Suprapubic skin (tissue), 4 donors: ENCODE measurements at regions not wholly inside any gene's neighbourhood (a gene's known extent, or its start where the extent isn't known, plus 50 kb on each side); places are given as distances from the start of the nearest gene placed in this dataset.

Experiments
- DNase-seq, 2 donors: peaks; one replicate each; pipeline ENCODE4 v3.0.0-alpha.2; 2019; ENCODE audit warnings: low spot score in 2 of 2
- H3K27ac ChIP-seq: fragments of 200-600 bp; sonication (generic); one replicate; pipeline ENCODE4 v1.5.1; 2019
- H3K27me3 ChIP-seq: fragments of 200-600 bp; sonication (generic); one replicate; pipeline ENCODE4 v1.5.1; 2019
- H3K36me3 ChIP-seq: fragments of 200-600 bp; sonication (generic); one replicate; pipeline ENCODE4 v1.5.1; 2019
- H3K4me1 ChIP-seq: fragments of 200-600 bp; sonication (generic); one replicate; pipeline ENCODE4 v1.5.1; 2019
- H3K4me3 ChIP-seq: fragments of 200-600 bp; sonication (generic); one replicate; pipeline ENCODE4 v1.5.1; 2019; ENCODE audit warnings: mild to moderate bottlenecking
- H3K9me3 ChIP-seq: fragments of 200-600 bp; sonication (generic); one replicate; pipeline ENCODE4 v1.5.1; 2019
- EP300 ChIP-seq: sonication (generic); formaldehyde crosslinking; IDR thresholded peaks from one replicate; pipeline ENCODE4 v1.6.1; 2017; ENCODE audit warnings: antibody characterized with exemption
- POLR2A ChIP-seq, 2 donors: fragments of 450-650 bp; IDR thresholded peaks; one replicate each; pipeline ENCODE4 v1.6.1; 2017; ENCODE audit warnings: antibody characterized with exemption in 2 of 2, mild to moderate bottlenecking in 2 of 2, moderate library complexity in 2 of 2
- POLR2AphosphoS5 ChIP-seq, 3 donors: sonication (generic); formaldehyde crosslinking; IDR thresholded peaks; one replicate each; pipeline ENCODE4 v1.6.1; 2017; ENCODE audit warnings: antibody characterized with exemption in 3 of 3
- WGBS: methylation state at CpG from one replicate; pipeline ENCODE4 v1.1.5; 2018; 5-methylcytosine and 5-hydroxymethylcytosine counted together
- TF ChIP-seq, protein P1 (sequence below), 2 donors: fragments of 200-600 bp in 1 of 2; fragments of 450-650 bp in 1 of 2; sonication (generic) in 1 of 2; IDR thresholded peaks; one replicate each; pipeline ENCODE4 v1.5.1; 2016 to 2019; ENCODE audit warnings: antibody characterized with exemption in 2 of 2, mild to moderate bottlenecking in 1 of 2, moderate library complexity in 1 of 2

DNA sequence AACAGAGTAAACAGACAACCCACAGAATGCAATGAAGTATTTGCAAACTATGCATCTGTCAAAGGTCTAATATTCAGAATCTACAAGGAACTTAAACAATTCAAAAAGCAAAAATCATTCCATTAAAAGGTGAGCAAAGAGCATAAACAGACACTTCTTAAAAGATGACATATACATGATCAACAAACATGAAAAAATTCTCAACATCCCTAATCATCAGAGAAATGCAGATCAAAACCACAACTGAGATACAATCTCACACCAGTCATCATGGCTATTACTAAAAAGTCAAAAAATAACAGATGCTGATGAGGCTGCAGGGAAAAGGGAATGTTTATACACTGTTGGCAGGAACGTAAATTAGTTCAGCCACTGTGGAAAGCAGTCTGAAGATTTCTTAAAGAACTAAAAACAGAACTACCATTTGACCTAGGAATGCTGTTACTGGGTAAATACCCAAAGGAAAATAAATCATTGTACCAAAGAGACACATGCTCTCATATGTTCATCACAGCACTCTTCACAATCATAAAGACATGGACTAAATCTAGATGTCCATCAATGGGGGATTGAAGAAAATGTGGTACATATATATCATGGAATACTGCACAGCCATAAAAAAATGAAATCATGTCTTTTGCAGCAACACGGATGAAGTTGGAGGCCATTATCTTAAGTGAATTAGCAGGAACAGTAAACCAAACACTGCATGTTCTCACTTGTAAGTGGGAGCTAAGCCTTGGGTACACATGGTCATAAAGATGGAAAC lies 393.3 kb upstream of the CBLB start:
- no peaks in the 10 kb centered on the region for H3K4me1 ChIP-seq
- no peak for TF ChIP-seq POLR2A (IDR thresholded peaks at IDR 0.05)
- TF ChIP-seq EP300, result no peak
- TF ChIP-seq POLR2AphosphoS5 (IDR thresholded peaks at IDR 0.05), result no peak
- TF ChIP-seq, protein P1, sequence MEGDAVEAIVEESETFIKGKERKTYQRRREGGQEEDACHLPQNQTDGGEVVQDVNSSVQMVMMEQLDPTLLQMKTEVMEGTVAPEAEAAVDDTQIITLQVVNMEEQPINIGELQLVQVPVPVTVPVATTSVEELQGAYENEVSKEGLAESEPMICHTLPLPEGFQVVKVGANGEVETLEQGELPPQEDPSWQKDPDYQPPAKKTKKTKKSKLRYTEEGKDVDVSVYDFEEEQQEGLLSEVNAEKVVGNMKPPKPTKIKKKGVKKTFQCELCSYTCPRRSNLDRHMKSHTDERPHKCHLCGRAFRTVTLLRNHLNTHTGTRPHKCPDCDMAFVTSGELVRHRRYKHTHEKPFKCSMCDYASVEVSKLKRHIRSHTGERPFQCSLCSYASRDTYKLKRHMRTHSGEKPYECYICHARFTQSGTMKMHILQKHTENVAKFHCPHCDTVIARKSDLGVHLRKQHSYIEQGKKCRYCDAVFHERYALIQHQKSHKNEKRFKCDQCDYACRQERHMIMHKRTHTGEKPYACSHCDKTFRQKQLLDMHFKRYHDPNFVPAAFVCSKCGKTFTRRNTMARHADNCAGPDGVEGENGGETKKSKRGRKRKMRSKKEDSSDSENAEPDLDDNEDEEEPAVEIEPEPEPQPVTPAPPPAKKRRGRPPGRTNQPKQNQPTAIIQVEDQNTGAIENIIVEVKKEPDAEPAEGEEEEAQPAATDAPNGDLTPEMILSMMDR (IDR thresholded peaks at IDR 0.05), result no peak
- 50% methylated on average over 2 of the region's 2 CpGs for WGBS
- DNase-seq, result no peak
- no peaks in the 10 kb centered on the region for H3K36me3 ChIP-seq
- no peak overlapping the region for H3K27ac ChIP-seq
- no peaks in the 10 kb centered on the region for H3K9me3 ChIP-seq
- no peaks in the 10 kb centered on the region for H3K27me3 ChIP-seq
- H3K4me3 ChIP-seq, result no peak overlapping the region

DNA sequence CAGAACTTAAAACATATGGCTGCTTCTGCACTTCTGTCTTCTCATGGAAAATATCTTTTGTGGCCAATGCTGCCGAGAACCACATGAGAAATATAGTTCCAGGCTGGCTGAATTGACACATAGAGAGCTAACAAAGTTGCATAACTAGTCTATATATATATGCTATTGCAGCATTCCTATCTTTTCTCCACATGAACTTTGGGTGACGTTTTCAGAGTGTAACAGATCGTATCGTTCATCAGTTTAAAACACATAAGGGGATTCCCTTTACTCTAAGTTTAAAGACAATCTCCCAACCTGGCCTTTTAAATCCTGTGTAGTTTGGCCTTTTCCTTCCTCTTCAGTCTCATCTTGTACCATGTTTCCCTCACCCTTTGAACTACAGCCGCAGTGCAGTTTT lies 394.2 kb upstream of the CBLB start:
- no peak overlapping the region for H3K4me3 ChIP-seq
- DNase-seq, result no peak
- WGBS, result 73% methylated on average over 5 of the region's 5 CpGs
- no peaks in the 10 kb centered on the region for H3K9me3 ChIP-seq
- H3K4me1 ChIP-seq, result no peaks in the 10 kb centered on the region
- H3K36me3 ChIP-seq, result no peaks in the 10 kb centered on the region
- no peaks in the 10 kb centered on the region for H3K27me3 ChIP-seq
- H3K27ac ChIP-seq, result no peak overlapping the region
- no peak for TF ChIP-seq POLR2A (IDR thresholded peaks at IDR 0.05)

DNA sequence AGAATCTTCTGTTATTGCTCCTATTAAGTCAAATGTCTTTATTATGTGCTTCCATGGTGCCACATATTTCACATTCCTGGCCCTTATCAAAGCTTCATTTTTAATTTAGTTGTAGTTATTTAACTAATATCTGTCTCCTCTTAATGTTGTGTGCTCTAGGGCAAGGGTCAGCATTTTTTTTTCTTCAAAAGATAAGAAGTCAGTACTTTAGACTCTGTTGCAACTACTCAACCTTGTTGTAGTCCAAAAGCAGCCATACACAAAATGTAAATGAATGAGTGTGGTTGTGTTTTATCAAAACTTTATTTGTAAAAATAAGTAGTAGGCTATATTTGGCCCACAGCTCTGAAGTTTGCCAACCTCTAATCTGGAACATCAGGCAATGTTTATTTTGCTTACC lies 394.7 kb upstream of the CBLB start:
- Histone ChIP-seq H3K27me3 (no peaks in the 10 kb centered on the region), H3K4me3 (no peak overlapping the region), H3K27ac (no peak overlapping the region), H3K9me3 (no peaks in the 10 kb centered on the region), H3K36me3 (no peaks in the 10 kb centered on the region), H3K4me1 (no peaks in the 10 kb centered on the region)
- TF ChIP-seq POLR2A (IDR thresholded peaks at IDR 0.05), result no peak
- TF ChIP-seq, protein P1 (IDR thresholded peaks at IDR 0.05), result no peak
- TF ChIP-seq EP300, result no peak
- no peak for TF ChIP-seq POLR2AphosphoS5 (IDR thresholded peaks at IDR 0.05)
- DNase-seq, result no peak

DNA sequence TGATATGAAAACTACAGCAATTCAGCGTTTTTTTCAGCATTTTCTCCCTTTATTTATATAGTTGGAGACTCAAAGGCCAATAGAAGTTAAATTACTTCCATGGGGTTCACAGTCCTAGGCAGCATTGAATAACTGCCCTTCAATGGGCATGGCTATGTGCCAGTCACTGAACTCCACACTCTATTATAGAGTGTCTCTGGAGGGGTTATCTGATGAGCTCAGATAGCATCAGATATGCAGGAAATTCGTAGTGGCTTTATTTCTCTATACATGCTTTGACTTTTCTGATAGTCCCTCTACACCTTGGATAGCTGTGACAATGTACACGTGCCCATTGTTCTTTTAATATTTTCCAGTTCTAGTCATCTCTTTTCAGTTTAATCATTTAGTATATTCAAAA lies 396.9 kb upstream of the CBLB start:
- Histone ChIP-seq H3K4me3 (no peak overlapping the region), H3K27me3 (no peaks in the 10 kb centered on the region), H3K4me1 (no peaks in the 10 kb centered on the region), H3K27ac (no peak overlapping the region), H3K36me3 (no peaks in the 10 kb centered on the region), H3K9me3 (no peaks in the 10 kb centered on the region)
- WGBS, result 43% methylated on average over 3 of the region's 3 CpGs
- TF ChIP-seq, protein P1 (IDR thresholded peaks at IDR 0.05), result no peak
- TF ChIP-seq POLR2A (IDR thresholded peaks at IDR 0.05) (no peak), POLR2AphosphoS5 (IDR thresholded peaks at IDR 0.05) (no peak), EP300 (no peak)
- DNase-seq, result no peak

DNA sequence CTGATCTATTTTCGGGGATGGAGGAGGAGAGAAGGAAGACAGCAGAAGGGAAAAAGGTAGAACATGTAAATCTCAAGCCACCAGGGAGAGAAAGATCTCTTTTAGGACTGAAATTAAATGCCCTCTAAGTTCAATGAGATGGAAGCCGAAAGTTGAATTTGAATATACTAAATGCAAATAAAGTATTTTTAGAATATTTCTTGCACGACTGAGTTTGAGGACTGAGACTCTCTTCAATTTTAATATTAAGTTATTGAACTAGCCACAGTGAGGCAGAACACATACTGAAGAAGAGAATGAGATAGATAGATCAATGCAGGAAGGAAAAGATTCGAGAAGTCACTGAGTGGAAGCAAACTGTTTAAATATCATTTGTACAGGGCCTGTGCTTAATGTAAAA lies 399.9 kb upstream of the CBLB start:
- Histone ChIP-seq H3K36me3 (no peaks in the 10 kb centered on the region), H3K4me1 (no peaks in the 10 kb centered on the region), H3K4me3 (no peak overlapping the region), H3K27me3 (no peaks in the 10 kb centered on the region), H3K9me3 (no peaks in the 10 kb centered on the region), H3K27ac (no peak overlapping the region)
- TF ChIP-seq EP300 (no peak), POLR2AphosphoS5 (IDR thresholded peaks at IDR 0.05) (no peak), POLR2A (IDR thresholded peaks at IDR 0.05) (no peak)
- TF ChIP-seq, protein P1 (IDR thresholded peaks at IDR 0.05), result no peak
- no peak for DNase-seq
- 92% methylated on average over 4 of the region's 4 CpGs for whole genome bisulfite sequencing

DNA sequence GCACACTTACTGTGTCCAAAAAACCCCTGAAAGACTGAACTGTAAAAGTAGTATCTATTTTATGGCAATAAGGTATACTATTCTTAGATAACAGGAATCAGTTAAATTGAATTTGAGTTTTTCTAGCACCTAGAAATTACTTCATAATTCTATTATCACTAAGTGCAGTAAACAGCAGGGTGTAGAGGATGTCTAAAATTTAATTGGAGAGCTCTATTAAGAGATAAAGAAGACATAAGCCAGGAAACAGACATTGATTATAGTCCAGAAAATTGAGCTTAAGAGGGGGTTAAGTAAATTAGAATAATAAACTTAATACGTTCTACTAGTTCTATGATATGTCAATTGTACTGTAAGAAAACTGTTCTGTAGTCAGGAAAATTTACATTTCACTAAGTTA lies 403.5 kb upstream of the CBLB start:
- no peak for DNase-seq
- Histone ChIP-seq H3K27me3 (no peaks in the 10 kb centered on the region), H3K36me3 (no peaks in the 10 kb centered on the region), H3K27ac (no peak overlapping the region), H3K4me1 (no peaks in the 10 kb centered on the region), H3K9me3 (no peaks in the 10 kb centered on the region), H3K4me3 (no peak overlapping the region)
- TF ChIP-seq EP300, result no peak
- TF ChIP-seq, protein P1 (IDR thresholded peaks at IDR 0.05), result no peak
- no peak for TF ChIP-seq POLR2AphosphoS5 (IDR thresholded peaks at IDR 0.05)
- WGBS, result 90% methylated on average over 1 of the region's 1 CpG
